Duodenal mucosa (tissue), 2 donors: ENCODE measurements at regions not wholly inside any gene's neighbourhood (a gene's known extent, or its start where the extent isn't known, plus 50 kb on each side); places are given as distances from the start of the nearest gene placed in this dataset.
"Not testable (repeated sequence)": the region's sequence is repeated elsewhere in the genome, so short reads cannot be mapped to it uniquely, and the experiment has no call there.

Source experiments
- H3K27ac ChIP-seq: one replicate; pipeline ENCODE4 v1.7.0; 2013; ENCODE audit warnings: low read depth, low read length
- H3K27me3 ChIP-seq, 2 donors: one replicate each; pipeline ENCODE4 v1.7.0; 2013; ENCODE audit warnings: low read length in 2 of 2, control low read depth in 1 of 2; ENCODE audit not compliant: insufficient read depth in 2 of 2, control insufficient read depth in 1 of 2
- H3K36me3 ChIP-seq, 2 donors: one replicate each; pipeline ENCODE4 v1.7.0; 2013; ENCODE audit warnings: low read length in 2 of 2, control low read depth in 1 of 2; ENCODE audit not compliant: insufficient read depth in 2 of 2, control insufficient read depth in 1 of 2
- H3K4me1 ChIP-seq, 2 donors: one replicate each; pipeline ENCODE4 v1.7.0; 2013; ENCODE audit warnings: low read length in 2 of 2, control low read depth in 1 of 2; ENCODE audit not compliant: insufficient read depth in 2 of 2, control insufficient read depth in 1 of 2
- H3K4me3 ChIP-seq, 2 donors: one replicate each; pipeline ENCODE4 v1.7.0; 2013; ENCODE audit warnings: low read length in 2 of 2, low read depth in 1 of 2
- H3K9ac ChIP-seq, 2 donors: one replicate each; pipeline ENCODE4 v1.7.0; 2013; ENCODE audit warnings: low read length in 2 of 2, low read depth in 1 of 2
- H3K9me3 ChIP-seq, 2 donors: one replicate each; pipeline ENCODE4 v1.7.0; 2013; ENCODE audit warnings: low read length in 2 of 2, control low read depth in 1 of 2; ENCODE audit not compliant: control insufficient read depth in 1 of 2

DNA sequence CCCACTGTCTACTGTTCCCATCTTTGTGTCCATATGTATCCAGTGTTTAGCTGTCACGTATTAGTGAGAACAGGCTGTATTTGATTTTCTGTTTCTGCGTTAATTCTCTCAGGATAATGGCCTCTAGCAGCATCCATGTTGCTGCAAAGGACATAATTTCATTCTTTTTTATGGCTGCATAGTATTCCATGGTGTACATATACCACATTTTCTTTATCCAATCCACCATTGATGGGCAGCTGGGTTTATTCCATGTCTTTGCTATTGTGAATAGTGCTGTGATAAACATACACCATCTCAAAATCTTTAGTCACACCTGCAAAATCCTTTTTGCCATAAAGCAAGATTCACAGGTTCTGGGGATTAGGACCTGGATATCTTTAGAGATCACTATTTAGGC, 334.4 kb upstream of the CLINT1 start:
- H3K36me3 ChIP-seq, H3K9ac ChIP-seq, H3K4me3 ChIP-seq, H3K27ac ChIP-seq, H3K9me3 ChIP-seq, H3K27me3 ChIP-seq, H3K4me1 ChIP-seq: not testable (repeated sequence)

DNA sequence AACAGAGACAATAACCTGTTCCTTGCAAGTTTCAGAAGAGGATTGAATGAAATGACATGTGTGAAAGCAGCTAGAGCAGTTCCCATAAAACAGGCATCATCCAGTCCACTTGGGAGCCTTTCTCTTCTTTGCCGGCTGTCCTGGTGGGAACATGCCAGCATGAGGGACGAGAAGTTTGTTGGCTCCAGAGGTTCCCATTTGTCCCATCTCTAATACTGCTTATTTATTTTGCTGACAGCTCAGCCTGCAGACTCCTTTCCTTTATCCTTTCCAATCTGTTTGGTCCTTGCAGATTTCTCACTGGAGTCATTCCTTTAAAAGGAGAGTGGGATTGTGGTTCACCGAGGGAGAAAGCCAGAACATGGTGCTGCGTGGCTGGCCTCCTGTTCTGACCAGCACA, 321.5 kb upstream of the CLINT1 start:
- Histone ChIP-seq H3K27me3 (no peaks in the 10 kb centered on the region), H3K36me3 (no peaks in the 10 kb centered on the region), H3K4me1 (peaks cover 6 to 9% of the 10 kb centered on the region in 2 donors), H3K9me3 (no peaks in the 10 kb centered on the region), H3K27ac (no peak overlapping the region), H3K9ac (no peak overlapping the region), H3K4me3 (no peak overlapping the region)

DNA sequence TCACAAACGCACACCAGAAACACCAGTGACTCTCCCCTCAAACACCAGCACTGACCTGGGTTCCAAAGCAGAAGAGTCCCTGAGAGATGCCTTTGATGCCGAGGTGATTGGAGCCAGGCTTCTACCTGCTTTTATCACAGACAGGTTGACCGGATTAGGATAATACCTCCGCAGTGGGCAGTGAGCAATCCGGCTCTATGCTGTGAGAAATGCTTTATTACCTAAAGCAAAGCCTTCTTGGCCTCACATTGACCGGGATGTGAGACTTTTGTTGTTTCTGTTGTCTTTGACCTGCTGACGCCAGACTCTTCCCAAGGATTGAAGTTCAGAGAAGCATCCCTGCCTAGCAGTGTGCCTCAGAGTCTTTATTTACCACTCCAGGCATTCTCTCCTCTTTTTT, 320.3 kb upstream of the CLINT1 start:
- no peaks in the 10 kb centered on the region for H3K36me3 ChIP-seq
- H3K9ac ChIP-seq, result no peak overlapping the region
- peaks cover 9 to 14% of the 10 kb centered on the region in 2 donors for H3K4me1 ChIP-seq
- no peaks in the 10 kb centered on the region for H3K9me3 ChIP-seq
- no peak overlapping the region for H3K27ac ChIP-seq
- H3K4me3 ChIP-seq, result no peak overlapping the region
- H3K27me3 ChIP-seq, result no peaks in the 10 kb centered on the region

DNA sequence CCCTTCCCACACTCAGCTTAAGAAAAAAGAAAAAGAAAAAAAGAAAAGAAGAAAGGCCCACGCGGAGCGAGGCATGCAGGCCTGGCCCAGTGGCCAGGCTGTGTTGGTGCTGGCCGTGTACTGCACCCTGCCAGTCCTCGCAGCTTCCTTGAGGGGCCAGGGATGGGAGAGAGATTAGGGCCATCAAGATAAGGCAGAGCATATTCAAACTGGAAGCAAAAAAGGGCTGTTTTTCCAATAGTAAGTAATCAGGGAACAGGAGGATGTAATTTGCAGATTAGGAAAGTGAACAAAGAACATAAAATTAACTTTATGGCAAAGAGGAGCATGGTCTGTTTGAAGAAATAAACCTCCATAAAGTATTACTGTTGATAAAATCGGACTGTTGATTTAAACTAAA, 319.6 kb upstream of the CLINT1 start:
- no peaks in the 10 kb centered on the region for H3K36me3 ChIP-seq
- H3K9me3 ChIP-seq, result no peaks in the 10 kb centered on the region
- no peak overlapping the region for H3K9ac ChIP-seq
- no peak overlapping the region for H3K4me3 ChIP-seq
- H3K4me1 ChIP-seq, result peaks cover 9 to 14% of the 10 kb centered on the region in 2 donors
- H3K27ac ChIP-seq, result no peak overlapping the region
- no peaks in the 10 kb centered on the region for H3K27me3 ChIP-seq

DNA sequence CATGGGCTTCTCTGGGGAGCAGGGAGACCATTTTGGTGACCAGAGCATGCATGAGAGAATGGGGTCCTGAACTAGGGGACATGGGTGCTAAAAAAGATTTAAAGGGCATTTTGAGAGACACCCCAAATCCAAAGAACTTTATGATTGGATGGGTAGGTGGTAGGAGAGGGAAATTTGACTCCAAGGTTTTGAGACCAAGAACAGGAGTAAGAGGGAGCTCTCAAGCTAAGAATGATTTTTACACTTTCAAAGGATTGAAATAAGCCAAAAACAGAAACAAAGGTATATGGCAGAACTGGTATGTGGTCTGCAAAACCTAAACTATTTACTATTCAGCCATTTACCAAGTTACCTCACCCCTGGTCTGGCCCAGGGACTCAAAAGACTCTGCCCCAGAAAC, 318.2 kb upstream of the CLINT1 start:
- H3K27ac ChIP-seq, result no peak overlapping the region
- no peaks in the 10 kb centered on the region for H3K9me3 ChIP-seq
- H3K36me3 ChIP-seq, result no peaks in the 10 kb centered on the region
- H3K4me1 ChIP-seq, result peaks cover 9 to 14% of the 10 kb centered on the region in 2 donors
- no peak overlapping the region for H3K4me3 ChIP-seq
- H3K9ac ChIP-seq, result no peak overlapping the region
- H3K27me3 ChIP-seq, result no peaks in the 10 kb centered on the region

DNA sequence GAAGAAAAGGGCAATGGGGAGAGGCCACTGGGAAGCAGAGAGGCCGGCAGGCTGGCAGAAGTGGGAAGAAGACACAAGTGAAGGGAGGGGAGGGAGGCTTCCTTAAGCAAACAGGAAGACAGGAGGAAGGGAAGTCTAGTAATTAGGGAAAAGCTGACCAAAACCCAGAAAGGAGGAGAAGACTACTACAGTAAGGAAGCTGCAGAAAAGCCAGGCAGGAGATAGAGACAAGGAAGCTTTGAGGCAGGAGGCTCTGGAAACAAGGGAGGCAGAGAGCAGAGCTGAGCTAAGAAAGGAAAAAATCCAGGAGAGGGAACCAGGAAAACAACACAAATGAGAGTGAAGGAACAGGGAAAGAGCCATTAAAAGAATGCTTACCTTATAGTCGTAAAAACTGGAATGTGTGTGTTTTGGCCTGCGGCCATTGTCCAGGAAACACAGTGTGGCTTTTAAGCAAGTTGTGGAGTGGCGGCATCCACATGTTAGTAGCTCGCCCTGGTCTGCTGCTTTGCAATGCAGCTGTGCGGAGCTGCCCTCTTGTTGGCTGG, 317.1 kb upstream of the CLINT1 start:
- no peak overlapping the region for H3K9ac ChIP-seq
- no peaks in the 10 kb centered on the region for H3K27me3 ChIP-seq
- no peak overlapping the region for H3K4me3 ChIP-seq
- no peaks in the 10 kb centered on the region for H3K9me3 ChIP-seq
- H3K4me1 ChIP-seq, result peaks cover 15 to 23% of the 10 kb centered on the region in 2 donors
- H3K27ac ChIP-seq, result no peak overlapping the region
- no peaks in the 10 kb centered on the region for H3K36me3 ChIP-seq

DNA sequence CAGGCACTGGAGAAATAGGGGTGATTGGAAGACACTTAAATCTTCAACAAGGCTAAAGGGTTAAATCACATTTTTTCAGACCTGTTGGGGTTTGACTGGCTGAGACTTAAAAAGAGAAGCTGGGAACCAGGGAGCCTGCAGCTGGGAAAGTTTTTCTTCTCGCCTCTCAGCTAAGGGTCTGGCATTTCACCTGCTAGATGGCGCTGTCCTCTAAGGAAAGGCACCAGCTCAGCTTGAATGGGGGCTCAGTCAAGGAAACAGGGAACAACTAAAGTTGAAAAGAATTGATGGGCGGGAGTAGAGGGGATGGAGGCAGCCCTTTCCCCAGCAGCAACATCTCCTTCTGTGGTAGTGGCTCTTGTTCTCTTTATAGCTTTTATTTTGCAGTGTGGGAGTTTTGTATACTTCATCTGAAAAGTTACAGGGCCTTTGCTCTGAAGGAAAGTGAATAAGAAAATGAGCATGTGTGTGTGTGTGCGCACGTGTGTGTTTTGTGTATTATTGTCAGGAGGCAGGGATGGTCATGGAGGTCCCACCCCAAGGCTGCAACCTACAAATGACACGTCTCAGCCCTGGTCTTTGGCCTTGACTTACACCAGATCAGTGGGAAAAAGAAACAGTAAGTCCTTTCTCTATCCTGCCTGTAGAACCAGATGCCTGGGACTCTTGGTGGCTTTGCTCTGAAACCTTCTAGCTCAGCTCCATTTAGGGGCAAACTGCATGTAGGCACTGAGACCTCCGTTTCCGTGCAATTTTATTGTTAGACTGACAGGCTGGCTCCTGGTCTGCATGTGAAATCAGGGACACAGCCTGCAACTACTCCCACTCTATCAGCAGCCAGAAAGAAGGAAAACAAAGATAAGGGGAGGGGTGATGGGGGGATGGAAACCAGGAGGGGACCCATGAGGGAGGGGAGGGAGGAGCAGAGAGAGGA, 316.2 kb upstream of the CLINT1 start:
- H3K9me3 ChIP-seq, result no peaks in the 10 kb centered on the region
- no peak overlapping the region for H3K4me3 ChIP-seq
- H3K27ac ChIP-seq, result no peak overlapping the region
- no peak overlapping the region for H3K9ac ChIP-seq
- H3K27me3 ChIP-seq, result no peaks in the 10 kb centered on the region
- peaks cover 19 to 32% of the 10 kb centered on the region in 2 donors for H3K4me1 ChIP-seq
- no peaks in the 10 kb centered on the region for H3K36me3 ChIP-seq

DNA sequence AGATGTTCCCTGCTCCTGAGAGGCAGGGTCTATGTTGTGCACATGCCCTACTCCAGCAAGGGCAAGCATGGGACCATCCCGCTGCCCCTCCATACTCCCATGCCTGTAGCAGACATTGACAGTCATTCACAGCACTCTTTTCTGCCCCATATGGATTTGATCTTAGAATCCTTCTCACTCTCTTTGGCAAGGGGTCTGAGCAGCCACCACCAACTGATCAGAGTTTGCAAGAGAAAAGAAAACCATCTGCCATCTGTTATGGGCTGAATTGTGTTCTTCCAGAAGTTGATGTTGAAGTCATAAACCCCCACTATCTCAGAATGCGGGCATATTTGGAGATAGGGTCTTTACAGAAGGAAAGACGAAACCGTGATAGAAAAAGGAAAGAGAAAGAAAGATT, 315.1 kb upstream of the CLINT1 start:
- Histone ChIP-seq H3K9me3 (no peaks in the 10 kb centered on the region), H3K36me3 (no peaks in the 10 kb centered on the region), H3K4me3 (no peak overlapping the region), H3K27me3 (no peaks in the 10 kb centered on the region), H3K9ac (no peak overlapping the region), H3K4me1 (peaks cover 19 to 37% of the 10 kb centered on the region in 2 donors), H3K27ac (no peak overlapping the region)

DNA sequence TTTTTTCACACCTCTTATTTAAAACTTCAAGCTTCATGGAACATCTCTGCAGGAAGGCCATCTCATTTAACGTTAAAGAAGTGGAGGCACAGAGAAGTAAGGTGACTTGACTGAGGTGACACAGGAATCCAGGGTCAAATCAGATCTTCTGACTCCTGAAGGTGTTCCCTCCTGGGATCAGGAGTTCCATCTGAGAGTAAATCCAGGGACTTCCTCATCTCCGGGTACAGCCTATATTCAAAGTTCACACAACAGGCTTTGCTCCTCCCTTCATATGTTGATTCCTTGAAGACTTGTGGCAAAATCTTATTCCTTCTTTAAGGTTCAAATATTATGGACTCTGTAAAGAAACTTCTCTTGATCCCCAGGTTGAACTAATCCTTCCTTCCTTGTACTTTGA, 313.1 kb upstream of the CLINT1 start:
- Histone ChIP-seq H3K4me3 (no peak overlapping the region), H3K27ac (no peak overlapping the region), H3K36me3 (no peaks in the 10 kb centered on the region), H3K4me1 (peaks cover 19 to 37% of the 10 kb centered on the region in 2 donors), H3K9me3 (no peaks in the 10 kb centered on the region), H3K27me3 (no peaks in the 10 kb centered on the region), H3K9ac (no peak overlapping the region)

DNA sequence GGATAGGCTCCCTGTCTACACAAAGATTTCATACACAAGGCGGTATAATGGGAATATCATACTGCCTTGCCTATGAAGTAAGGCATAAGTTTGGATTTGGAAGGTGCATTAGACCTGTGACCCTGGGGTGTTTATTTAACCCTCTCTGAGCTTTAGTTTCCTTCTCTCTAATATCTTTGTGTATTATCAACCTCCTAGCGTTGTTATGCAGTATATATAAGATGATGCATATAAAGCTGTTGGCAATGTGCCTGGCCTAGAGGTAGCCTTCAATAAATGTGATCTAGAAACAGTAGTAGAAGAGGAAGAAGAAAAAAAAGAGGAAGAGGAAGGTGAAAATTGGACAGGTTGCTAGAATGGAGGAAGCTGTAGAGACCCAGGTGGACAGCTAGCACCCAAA, 311.6 kb upstream of the CLINT1 start:
- Histone ChIP-seq H3K27ac (no peak overlapping the region), H3K36me3 (no peaks in the 10 kb centered on the region), H3K27me3 (no peaks in the 10 kb centered on the region), H3K4me3 (no peak overlapping the region), H3K9me3 (no peaks in the 10 kb centered on the region), H3K4me1 (peaks cover 12 to 29% of the 10 kb centered on the region in 2 donors), H3K9ac (no peak overlapping the region)
